ENCODE measurements at regions not wholly inside any gene's neighbourhood (a gene's known extent, or its start where the extent isn't known, plus 50 kb on each side); places are given as distances from the start of the nearest gene placed in this dataset.

GRCh38 chr3:194277104-194277785 is 73.9 kb downstream of the CPN2 start:
- no peak for FAIRE-seq
- DNase-seq (ENCODE audit: insufficient read length, low spot score), result no peak

DNA sequence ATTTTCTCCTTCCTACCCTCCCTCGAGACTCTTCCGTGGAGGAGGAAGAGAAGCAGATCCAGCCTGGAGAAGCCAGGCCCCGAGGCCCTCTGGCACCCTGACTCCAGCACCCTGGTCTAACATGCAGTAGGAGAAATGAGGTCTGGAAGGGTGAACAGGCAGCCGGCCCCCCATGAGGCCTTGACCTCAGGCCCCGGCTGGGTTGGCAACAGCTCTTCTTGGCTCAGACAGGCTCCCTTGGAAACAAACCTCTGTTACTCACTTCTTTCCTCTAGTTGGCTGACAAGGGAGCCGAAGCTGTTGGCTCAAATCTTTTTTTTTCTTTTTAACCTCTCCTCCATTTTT is 73.4 kb downstream of the CPN2 start:
- DNase-seq (ENCODE audit: insufficient read length, low spot score) (no peak), FAIRE-seq (no peak)

GRCh38 chr3:194278186-194278845 is 72.8 kb downstream of the CPN2 start:
- FAIRE-seq, result no peak
- no peak for DNase-seq (ENCODE audit: insufficient read length, low spot score)

DNA sequence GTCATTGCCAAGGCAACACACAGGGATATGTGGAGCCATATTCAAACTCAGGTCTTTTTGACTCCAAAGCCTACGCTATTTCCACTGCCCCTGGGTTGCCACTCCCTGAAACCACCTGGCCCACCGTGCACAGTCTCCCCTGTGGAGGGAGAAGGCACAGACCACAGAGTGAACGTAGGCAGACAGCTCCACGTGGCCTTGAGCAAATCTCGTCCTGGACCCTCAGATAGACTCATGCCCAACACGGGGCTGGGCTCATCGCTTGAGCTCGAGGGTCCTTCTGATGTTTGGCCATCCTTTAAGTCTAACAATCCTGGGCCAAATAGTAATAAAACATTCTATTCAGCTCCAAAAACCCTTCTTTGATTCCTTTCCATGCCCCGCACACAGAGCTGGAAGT is 72.0 kb downstream of the CPN2 start:
- no peak for FAIRE-seq
- no peak for DNase-seq (ENCODE audit: insufficient read length, low spot score)

GRCh38 chr3:194279701-194280360 is 71.3 kb downstream of the CPN2 start:
- FAIRE-seq (no peak), DNase-seq (ENCODE audit: insufficient read length, low spot score) (no peak)

- DNase-seq (ENCODE audit: insufficient read length, low spot score) (no peak), FAIRE-seq (no peak)
Measured at GRCh38 chr3:194280777-194281176, 70.4 kb downstream of the CPN2 start.

DNA sequence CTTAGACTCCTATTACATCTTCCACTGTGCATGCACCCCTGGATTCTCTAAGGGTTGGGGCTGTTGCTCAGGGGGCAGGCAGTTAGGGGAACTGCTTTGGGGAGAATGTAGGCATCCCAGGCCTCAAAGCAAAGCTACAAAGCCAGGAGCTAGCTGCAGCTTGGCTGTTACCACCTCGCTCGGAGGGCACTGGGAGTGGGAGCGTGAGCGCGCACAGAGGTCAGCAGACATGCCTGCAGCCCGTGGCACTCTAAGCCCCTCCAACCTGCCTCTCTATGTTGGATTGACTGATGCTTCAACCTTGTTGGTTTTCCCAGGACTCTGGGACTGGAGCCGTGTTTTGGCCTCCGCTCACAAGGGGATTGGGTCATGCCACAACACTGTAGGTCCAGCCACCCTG is 69.8 kb downstream of the CPN2 start:
- DNase-seq (ENCODE audit: insufficient read length, low spot score) (no peak), FAIRE-seq (no peak)

DNA sequence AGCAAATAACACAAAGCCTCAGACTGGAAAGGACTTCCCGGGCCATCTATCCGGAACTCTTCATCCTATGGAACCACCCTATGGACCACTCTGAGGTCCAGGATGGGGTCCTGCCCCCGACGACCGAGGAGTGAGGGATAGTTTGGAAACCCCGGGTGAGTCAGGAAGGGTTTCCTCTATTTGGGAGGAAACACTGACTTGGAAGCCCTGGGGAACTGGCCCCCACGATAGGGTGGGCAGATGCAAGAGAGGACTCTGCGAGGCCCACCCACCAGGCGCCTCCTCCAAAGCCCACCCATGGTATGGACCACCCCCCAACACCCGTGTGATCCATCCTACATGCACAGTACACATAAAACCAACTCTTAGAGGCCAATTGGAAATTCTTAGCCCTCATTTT is 69.4 kb downstream of the CPN2 start:
- DNase-seq (ENCODE audit: insufficient read length, low spot score) (no peak), FAIRE-seq (no peak)

DNA sequence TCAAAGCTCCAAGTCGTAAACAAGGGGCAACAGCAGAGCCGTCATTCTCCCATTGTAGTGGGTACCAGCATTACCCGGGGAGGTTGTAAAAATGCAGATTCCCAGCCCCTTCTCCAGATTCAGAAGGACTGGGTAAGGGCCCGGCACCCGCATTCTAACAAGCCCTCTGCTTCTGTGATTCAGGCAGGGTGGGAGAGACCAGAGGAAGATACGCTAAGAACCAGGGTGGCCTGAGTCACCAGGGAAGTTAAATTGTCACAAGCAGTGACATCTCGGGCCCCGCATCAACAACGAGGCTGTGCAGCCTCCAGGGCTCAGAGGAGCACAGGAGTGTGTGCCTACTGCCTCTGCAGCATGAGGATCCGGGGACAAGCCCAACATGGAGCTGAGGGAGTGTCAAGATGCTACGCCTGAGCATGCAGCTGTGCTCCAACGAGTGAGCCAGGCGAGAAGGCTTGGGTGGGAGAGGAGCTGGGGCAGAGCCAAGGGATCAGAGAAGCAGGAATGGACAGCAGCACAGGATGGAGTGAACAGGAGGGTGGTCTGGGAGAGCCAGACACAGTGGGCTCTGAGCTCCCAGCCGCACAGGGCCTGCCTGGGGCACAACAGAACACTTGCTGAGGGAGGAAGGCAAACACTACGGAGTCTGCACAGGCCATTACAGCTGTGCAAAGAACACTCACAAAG is 68.5 kb downstream of the CPN2 start:
- DNase-seq (ENCODE audit: insufficient read length, low spot score), result no peak
- no peak for FAIRE-seq

- DNase-seq (ENCODE audit: insufficient read length, low spot score), result no peak
Measured at GRCh38 chr3:194283221-194284006, 67.7 kb downstream of the CPN2 start.

DNA sequence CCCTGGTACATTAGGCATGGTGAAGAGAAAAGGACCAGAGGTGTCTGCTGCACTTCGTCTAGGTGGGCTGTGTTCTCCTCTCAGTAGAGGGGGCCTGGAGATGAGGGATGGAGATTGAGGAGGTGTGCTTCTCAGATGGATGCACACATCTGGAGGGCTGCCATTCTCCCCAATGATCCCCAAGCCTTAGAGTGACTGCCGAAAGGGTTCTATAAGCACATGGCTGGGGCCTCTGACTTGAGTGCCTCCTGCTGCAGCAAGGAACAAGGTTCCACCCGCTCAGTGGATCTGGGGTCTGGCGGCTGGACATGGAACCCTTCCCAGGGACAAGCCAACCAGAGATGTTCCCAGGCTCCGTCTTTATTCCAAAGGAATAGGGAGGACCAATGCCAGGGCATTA is 66.8 kb downstream of the CPN2 start:
- no peak for DNase-seq (ENCODE audit: insufficient read length, low spot score)
- no peak for FAIRE-seq

More at GRCh38 chr3:194283221-194284006, 67.7 kb downstream of the CPN2 start:
- no peak for FAIRE-seq

DNA sequence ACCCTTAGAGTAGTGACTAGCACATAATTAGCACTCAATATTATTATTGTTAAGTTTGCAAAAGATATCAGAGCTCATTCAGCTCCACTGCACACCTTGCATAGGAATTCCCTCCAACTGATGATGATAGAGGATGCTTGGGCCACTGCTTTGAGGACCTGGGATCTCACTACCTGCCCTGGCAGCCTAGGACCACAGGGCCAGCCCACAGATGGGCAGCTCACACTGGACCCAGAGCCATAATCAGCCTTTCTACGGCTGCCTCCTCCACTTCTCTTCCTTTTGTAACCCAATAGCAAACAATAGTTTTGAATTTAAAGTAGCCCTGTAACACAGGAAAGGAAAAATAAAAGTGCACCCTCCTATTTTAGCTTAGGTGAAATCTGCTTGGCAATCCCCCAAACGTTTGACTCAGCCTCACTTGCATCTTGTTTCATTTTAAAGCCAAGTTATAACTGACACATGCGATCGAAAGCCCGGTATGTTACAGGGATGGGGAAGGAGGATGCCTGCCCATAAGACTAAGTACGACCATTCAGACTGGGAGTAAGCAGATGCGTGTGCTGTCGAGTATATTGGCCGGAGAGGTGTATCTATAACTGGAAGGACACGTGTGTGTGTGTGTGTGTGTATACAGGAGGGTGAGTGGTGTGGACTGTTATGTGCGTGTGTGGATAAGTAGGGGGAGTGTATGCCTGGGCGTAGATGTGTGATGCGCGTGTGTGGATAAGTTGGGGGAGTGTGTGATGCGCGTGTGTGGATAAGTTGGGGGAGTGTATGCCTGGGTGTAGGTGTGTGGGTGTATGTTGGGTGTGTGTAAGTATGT is 65.9 kb downstream of the CPN2 start:
- no peak for FAIRE-seq
- DNase-seq (ENCODE audit: insufficient read length, low spot score), result no peak

DNA sequence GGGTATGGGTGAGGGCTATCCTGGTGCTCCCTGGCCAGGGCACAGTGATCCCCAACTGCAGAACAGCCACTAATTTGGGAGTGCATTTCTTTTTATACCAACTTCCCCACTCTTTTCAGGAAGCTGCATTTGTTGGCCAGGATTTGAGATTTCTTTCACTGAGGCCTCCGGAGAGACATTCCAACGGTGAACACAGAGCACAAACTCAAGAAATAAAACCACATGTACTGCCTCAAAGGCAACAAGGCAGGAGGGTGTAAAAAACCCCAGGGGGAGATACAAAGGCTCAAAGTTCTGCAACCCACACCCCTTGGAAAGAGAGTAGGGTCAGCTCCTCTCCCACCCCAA is 65.3 kb downstream of the CPN2 start:
- FAIRE-seq (no peak), DNase-seq (ENCODE audit: insufficient read length, low spot score) (no peak)

DNA sequence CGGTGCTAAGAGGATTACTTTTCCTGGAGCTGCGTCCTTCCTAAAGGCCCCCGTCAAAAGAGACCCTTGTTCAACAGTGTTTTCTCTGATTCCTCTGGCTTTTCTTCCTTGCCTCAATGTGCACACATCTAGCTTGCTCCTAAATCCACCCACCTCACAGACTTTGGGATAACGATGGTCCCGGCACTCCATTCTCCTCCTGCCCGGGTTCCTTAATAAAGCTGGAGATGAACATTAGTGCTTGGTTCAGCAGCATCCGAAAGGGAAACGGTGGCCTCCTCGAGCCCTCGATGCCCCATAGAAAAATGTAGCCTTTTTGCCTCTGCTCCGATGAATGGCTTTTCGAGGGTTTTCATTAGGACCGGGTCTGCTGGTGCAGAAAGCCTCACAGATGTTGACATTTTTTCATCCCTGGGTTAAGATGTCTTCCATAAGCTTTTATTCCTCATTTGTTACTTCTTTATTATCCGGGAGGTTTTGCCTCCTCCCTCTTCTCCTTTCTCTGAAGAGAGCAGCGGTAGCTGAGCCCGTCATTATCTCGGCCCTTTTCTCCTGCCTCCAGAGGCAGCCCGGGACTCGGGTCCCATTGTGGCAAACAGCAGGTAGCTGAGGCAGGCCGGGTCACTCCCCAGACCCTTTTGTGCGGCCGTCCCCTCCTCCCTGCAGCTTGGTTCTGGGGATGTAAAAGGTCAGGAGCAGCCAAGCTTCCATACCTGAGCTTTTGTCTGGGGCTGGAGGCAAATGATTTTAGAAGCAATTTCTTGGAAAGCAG is 64.6 kb downstream of the CPN2 start:
- DNase-seq (ENCODE audit: insufficient read length, low spot score), result no peak
- no peak for FAIRE-seq

DNA sequence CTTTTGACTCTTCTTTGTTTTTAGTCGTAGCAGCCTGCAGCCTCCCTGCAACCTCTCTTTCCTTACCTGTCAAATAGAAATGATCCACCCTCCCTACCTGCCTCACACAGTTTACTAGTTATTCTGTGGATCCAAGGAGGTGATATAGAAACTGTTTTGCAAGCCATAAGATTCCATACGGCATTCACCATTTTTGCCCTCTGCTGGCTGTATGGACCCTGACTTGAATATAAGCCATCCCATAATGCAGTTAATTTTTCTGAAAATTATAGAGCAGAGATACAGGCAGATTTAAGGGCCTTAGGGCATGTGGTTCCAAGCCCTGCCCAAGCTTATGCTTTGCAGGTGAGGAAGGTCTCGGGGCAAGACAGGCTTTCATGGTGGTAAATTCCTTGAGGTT is 63.8 kb downstream of the CPN2 start:
- no peak for FAIRE-seq
- no peak for DNase-seq (ENCODE audit: insufficient read length, low spot score)

- no peak for FAIRE-seq
Measured at GRCh38 chr3:194287977-194288706, 63.0 kb downstream of the CPN2 start.

More at GRCh38 chr3:194287977-194288706, 63.0 kb downstream of the CPN2 start:
- DNase-seq (ENCODE audit: insufficient read length, low spot score), result no peak
